LHCN-M2 (cell line): ENCODE measurements at regions not wholly inside any gene's neighbourhood (a gene's known extent, or its start where the extent isn't known, plus 50 kb on each side); places are given as distances from the start of the nearest gene placed in this dataset.
"Not testable (repeated sequence)": the region's sequence is repeated elsewhere in the genome, so short reads cannot be mapped to it uniquely, and the experiment has no call there.

Source experiments
- DNase-seq: peaks from one replicate; pipeline ENCODE4 v3.0.0-alpha.2; 2012; ENCODE audit warnings: low read depth

DNA sequence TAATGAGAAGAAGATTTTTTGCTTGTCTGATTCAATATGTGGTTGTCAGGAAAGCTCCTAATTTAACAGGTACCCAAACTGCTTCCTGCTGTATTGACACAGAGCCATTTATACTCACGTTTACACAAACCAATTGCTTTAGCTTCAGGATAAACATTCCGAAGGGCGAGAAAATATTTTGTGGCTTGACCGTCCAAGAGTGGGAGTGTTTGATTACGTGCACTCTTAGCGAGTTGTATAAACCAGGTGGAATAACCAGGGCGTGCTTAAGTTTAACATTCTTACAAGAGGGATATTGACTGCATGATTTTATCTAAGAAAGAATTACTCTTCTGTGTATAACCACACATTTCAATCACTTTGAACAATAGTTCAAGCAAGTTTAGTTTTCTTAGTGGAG is 278.7 kb upstream of the TYRP1 start:
- no peak for DNase-seq

GRCh38 chr9:12415361-12415760 is 277.8 kb upstream of the TYRP1 start:
- DNase-seq, result no peak

GRCh38 chr9:12416716-12417115 is 276.5 kb upstream of the TYRP1 start:
- no peak for DNase-seq

DNA sequence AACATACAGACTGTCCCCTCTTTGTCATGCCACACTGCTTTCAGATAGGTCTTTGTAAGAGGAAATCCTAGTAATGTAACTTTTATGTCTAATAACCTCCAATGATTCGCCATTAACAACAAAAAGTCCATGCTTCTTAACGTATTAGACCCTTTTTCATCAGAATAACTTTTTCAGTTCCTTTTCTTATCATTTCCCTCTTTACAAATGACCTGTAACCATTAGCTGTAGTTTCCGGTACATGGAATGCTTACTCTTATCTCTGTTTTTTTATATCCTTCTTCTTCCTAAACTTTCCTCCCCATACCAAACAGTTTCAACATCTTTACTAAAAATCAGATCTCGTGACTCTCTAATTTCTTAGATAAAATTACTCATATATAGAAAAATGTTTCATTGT is 268.9 kb upstream of the TYRP1 start:
- DNase-seq, result no peak

DNA sequence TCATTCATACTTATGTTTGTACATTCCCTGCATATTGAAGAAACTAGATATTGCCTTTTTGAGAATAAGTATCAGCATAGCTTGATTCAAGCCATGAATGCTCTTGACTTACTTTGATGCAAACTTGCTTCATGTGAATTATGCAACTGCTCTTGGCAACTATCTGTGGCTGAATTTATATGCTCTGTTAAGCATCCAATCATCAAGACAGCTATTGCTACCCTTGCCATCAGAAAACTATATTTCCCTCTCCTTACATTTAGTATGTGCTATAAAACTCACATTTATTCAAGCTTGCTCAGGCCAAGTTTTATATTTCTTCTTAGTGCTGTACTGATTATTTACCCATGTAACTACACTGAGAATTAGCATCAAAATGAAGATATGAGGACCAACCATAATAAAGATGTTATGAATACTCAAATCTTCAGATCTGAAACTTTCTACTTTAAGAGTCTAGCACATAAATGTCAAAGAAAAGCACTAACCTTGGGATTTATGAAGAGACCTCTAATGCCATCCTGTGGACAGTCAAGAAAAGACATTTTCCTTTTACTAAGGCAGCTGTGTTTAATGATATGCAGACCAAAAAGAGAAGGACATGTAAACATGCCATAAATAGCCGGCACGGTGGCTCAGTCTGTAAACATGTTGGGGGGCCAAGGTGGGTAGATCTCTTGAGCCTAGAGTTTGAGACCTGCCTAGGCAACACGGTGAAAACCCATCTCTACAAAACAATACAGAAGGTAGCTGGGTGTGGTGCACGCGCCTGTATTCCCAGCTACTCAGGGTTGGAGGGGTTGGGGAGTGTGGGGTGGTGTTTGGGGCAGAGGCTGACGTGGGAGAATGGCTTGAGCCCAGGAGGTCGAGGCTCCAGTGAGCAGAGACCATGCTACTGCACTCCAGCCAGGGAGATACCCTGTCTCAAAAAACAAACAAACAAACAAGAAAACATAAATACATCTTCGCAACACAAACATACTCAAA is 267.0 kb upstream of the TYRP1 start:
- DNase-seq, result no peak

GRCh38 chr9:12439267-12439666 is 253.9 kb upstream of the TYRP1 start:
- DNase-seq, result no peak

GRCh38 chr9:12441080-12441479 is 252.1 kb upstream of the TYRP1 start:
- not testable (repeated sequence) for DNase-seq

GRCh38 chr9:12441506-12441905 is 251.7 kb upstream of the TYRP1 start:
- no peak for DNase-seq

DNA sequence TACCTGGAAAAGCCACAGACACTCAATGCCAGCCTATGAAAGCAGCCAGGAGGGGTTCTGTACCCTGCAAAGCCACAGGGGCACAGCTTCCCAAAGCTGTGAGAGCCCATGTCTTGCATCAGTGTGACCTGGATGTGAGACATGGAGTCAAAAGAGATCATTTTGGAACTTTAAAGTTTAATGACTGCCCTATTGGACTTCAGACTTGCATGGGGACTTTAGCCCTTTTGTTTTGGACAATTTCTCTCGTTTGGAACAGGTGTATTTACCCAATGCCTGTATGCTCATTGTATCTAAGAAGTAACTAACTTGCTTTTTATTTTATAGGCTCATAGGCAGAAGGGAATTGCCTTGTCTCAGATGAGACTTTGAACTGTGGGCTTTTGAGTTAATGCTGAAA is 244.9 kb upstream of the TYRP1 start:
- no peak for DNase-seq

- no peak for DNase-seq
These were observed 235.9 kb upstream of the TYRP1 start for GRCh38 chr9:12457237-12457636.

DNA sequence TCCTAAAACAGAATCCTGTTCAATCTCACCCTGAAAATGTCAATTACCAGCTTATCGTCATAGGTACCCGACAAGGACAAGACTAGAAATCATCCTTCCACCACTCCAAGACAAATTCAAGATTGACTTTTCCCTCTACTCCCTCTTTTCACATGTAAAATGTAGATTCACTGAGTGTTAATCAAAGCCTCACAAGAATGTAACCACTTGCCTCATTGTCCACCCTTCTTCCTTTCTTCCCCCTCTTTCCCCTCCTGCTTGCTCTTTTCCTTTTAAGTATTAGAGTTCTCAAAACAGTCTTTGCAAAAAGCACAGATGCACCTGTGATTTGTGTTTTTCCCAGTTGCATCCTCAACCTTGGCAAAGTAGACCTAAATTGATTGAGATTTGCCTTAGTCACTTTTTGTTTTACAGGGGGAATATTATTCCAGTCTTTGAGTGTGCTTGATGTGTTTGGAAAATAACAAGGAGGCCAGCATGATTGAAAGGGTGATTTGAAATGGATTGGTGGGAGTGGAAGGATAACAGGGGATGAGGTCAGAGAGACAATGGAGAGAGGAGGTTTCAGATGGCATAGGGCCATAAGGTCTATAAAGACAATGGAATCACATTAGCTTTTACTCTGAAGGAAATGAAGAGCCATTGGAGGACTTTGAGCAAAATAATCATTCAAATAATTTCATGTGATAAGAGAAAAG is 231.3 kb upstream of the TYRP1 start:
- no peak for DNase-seq

- DNase-seq, result no peak
These were observed 230.3 kb upstream of the TYRP1 start for GRCh38 chr9:12462861-12463260.

- DNase-seq, result no peak
These were observed 229.5 kb upstream of the TYRP1 start for GRCh38 chr9:12463641-12464040.

GRCh38 chr9:12464400-12464799 is 228.8 kb upstream of the TYRP1 start:
- DNase-seq, result no peak

GRCh38 chr9:12464910-12465512 is 228.2 kb upstream of the TYRP1 start:
- DNase-seq, result peak; percentile 1

GRCh38 chr9:12469084-12469483 is 224.1 kb upstream of the TYRP1 start:
- DNase-seq, result no peak

- no peak for DNase-seq
These were observed 198.8 kb upstream of the TYRP1 start for GRCh38 chr9:12494411-12494810.

GRCh38 chr9:12497790-12498189 is 195.4 kb upstream of the TYRP1 start:
- no peak for DNase-seq

- no peak for DNase-seq
These were observed 190.7 kb upstream of the TYRP1 start for GRCh38 chr9:12502520-12502919.

- no peak for DNase-seq
These were observed 189.5 kb upstream of the TYRP1 start for GRCh38 chr9:12503606-12504122.

GRCh38 chr9:12510551-12510950 is 182.6 kb upstream of the TYRP1 start:
- DNase-seq, result no peak

GRCh38 chr9:12511726-12512125 is 181.5 kb upstream of the TYRP1 start:
- no peak for DNase-seq
